SK-MEL-5 (cell line): ENCODE measurements at regions not wholly inside any gene's neighbourhood (a gene's known extent, or its start where the extent isn't known, plus 50 kb on each side); places are given as distances from the start of the nearest gene placed in this dataset.
"Not testable (repeated sequence)": the region's sequence is repeated elsewhere in the genome, so short reads cannot be mapped to it uniquely, and the experiment has no call there.

Experiments
- DNase-seq: peaks from one replicate; pipeline ENCODE4 v3.0.0-alpha.2; 2016; ENCODE audit warnings: low read depth, low spot score
- in situ Hi-C: cut with HindIII; loops from 2 replicates; pipeline ENCODE4 v1.10.0; 2016; ENCODE audit warnings: low sequenced_read_pairs, high pct_unique_total_duplicates, low pct_unique_long_range_greater_than_20kb

- DNase-seq: no peak
- in situ Hi-C loops: no loop called here
Observed at GRCh38 chr9:30482499-30482898, 1901.9 kb upstream of the ACO1 start.

GRCh38 chr9:30484690-30485089 is 1899.8 kb upstream of the ACO1 start:
- in situ Hi-C loops: no loop called here
- no peak for DNase-seq

- in situ Hi-C loops: no loop called here
- DNase-seq: no peak
Observed at GRCh38 chr9:30504502-30504905, 1879.9 kb upstream of the ACO1 start.

GRCh38 chr9:30505311-30505710 is 1879.1 kb upstream of the ACO1 start:
- in situ Hi-C loops: no loop called here
- no peak for DNase-seq

- DNase-seq: no peak
- in situ Hi-C loops: no loop called here
Observed at GRCh38 chr9:30506749-30507148, 1877.7 kb upstream of the ACO1 start.

- DNase-seq: no peak
- in situ Hi-C loops: no loop called here
Observed at GRCh38 chr9:30507166-30507565, 1877.3 kb upstream of the ACO1 start.

- no peak for DNase-seq
- in situ Hi-C loops: no loop called here
Observed at GRCh38 chr9:30511666-30512065, 1872.8 kb upstream of the ACO1 start.

GRCh38 chr9:30519166-30519565 is 1865.3 kb upstream of the ACO1 start:
- in situ Hi-C loops: no loop called here
- no peak for DNase-seq

GRCh38 chr9:30519756-30520155 is 1864.7 kb upstream of the ACO1 start:
- no peak for DNase-seq
- in situ Hi-C loops: no loop called here

- no peak for DNase-seq
- in situ Hi-C loops: no loop called here
Observed at GRCh38 chr9:30522061-30522460, 1862.4 kb upstream of the ACO1 start.

GRCh38 chr9:30522486-30522885 is 1862.0 kb upstream of the ACO1 start:
- DNase-seq: no peak
- in situ Hi-C loops: no loop called here

GRCh38 chr9:30524311-30524710 is 1860.1 kb upstream of the ACO1 start:
- in situ Hi-C loops: no loop called here

GRCh38 chr9:30534455-30534854 is 1850.0 kb upstream of the ACO1 start:
- in situ Hi-C loops: no loop called here
- DNase-seq: no peak

More at GRCh38 chr9:30524311-30524710, 1860.1 kb upstream of the ACO1 start:
- no peak for DNase-seq

- in situ Hi-C loops: no loop called here
- DNase-seq: no peak
Observed at GRCh38 chr9:30534896-30535295, 1849.5 kb upstream of the ACO1 start.

GRCh38 chr9:30536494-30536893 is 1847.9 kb upstream of the ACO1 start:
- no peak for DNase-seq
- in situ Hi-C loops: no loop called here

GRCh38 chr9:30539696-30540095 is 1844.7 kb upstream of the ACO1 start:
- in situ Hi-C loops, DNase-seq: not testable (repeated sequence)

- in situ Hi-C loops: no loop called here
- no peak for DNase-seq
Observed at GRCh38 chr9:30574355-30575151, 1809.9 kb upstream of the ACO1 start.

GRCh38 chr9:30575218-30575617 is 1809.2 kb upstream of the ACO1 start:
- DNase-seq: no peak
- in situ Hi-C loops: no loop called here

- no peak for DNase-seq
- in situ Hi-C loops: no loop called here
Observed at GRCh38 chr9:30575691-30576090, 1808.8 kb upstream of the ACO1 start.

- in situ Hi-C loops: no loop called here
- no peak for DNase-seq
Observed at GRCh38 chr9:30579810-30580209, 1804.6 kb upstream of the ACO1 start.
